22Rv1 (cell line): ENCODE measurements at regions not wholly inside any gene's neighbourhood (a gene's known extent, or its start where the extent isn't known, plus 50 kb on each side); places are given as distances from the start of the nearest gene placed in this dataset.

Experiments
- CTCF ChIP-seq: fragments of 450-650 bp; IDR thresholded peaks from 2 replicates; pipeline ENCODE4 v1.5.1; 2017; ENCODE audit warnings: mild to moderate bottlenecking
- ZFX ChIP-seq: fragments of 450-650 bp; IDR thresholded peaks from 2 replicates; pipeline ENCODE4 v1.6.1; 2017; ENCODE audit warnings: antibody characterized with exemption, borderline replicate concordance

DNA sequence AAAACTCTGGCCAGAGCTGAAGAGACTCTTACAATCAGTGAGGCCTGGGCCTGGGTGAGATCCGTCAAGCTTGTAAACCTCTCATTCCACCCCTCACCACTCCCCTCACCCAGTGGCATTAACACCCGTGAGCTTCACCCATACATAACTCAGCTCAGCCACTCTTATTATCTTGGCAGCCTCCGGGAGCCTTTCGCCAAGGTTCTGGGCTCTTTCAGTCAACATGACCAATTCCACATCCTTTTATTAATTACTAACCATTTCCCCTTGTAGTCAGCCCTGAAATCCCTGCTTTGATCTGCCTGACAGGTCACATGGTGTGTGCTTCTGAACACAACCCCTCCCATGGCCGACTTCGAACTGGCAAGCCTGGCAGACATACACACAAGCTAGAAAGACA, 134.8 kb downstream of the SETD4 start:
- no peak for TF ChIP-seq CTCF
- no peak for TF ChIP-seq ZFX
